ENCODE measurements at regions not wholly inside any gene's neighbourhood (a gene's known extent, or its start where the extent isn't known, plus 50 kb on each side); places are given as distances from the start of the nearest gene placed in this dataset.
"Not testable (repeated sequence)": the region's sequence is repeated elsewhere in the genome, so short reads cannot be mapped to it uniquely, and the experiment has no call there.

DNA sequence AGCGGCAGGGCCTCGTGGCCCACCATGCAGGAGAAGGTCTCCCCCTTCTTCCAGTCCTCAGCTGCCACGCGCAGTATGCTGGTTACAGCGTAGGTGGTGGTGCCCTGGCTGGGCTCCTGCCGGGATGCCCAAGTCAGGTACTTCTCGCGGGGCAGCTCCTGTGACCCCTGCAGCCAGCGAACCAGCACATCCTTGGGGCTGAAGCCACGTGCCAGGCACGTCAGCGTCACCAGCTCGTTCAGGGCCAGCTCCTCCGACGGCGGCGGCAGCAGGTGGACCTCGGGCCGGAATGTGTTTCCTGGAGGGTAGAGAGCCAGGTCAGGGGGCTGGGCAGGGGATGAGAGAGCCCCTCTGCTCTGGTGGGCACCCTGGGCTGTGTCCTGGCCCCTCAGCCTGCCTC is 60.7 kb downstream of the TMEM121 start:
- H4K91ac ChIP-seq (replicated peaks; ENCODE audit: insufficient read length, low read length); H3K4me1 ChIP-seq (replicated peaks in 1 of 4; ENCODE audit: control insufficient read depth in 3 of 4, insufficient read depth in 4 of 4, low read length in 3 of 4); H3K23ac ChIP-seq (ENCODE audit: insufficient read length); H3K14ac ChIP-seq (ENCODE audit: insufficient read length); H3K4ac ChIP-seq (replicated peaks; ENCODE audit: insufficient read length, low read depth, low read length); H4K5ac ChIP-seq (ENCODE audit: insufficient read length, low read depth, low read length); CTCF ChIA-PET (ENCODE audit: partially characterized antibody); FAIRE-seq; H3K36me3 ChIP-seq (ENCODE audit: control insufficient read depth in 2 of 4, insufficient read depth in 4 of 4, low read length in 3 of 4); H3K56ac ChIP-seq (replicated peaks; ENCODE audit: insufficient read length, low read depth, low read length); H3K27me3 ChIP-seq (replicated peaks in 1 of 4; ENCODE audit: control insufficient read depth in 3 of 4, extremely low read depth in 1 of 4, insufficient read depth in 3 of 4, low read length in 3 of 4); H3K4me3 ChIP-seq (ENCODE audit: extremely low read depth in 1 of 4, insufficient read depth in 2 of 4, low read depth in 3 of 4, low read length in 4 of 4); H2AK5ac ChIP-seq (ENCODE audit: low read depth, low read length); H3K9ac ChIP-seq (replicated peaks in 1 of 4; ENCODE audit: extremely low read depth in 1 of 4, low read depth in 3 of 4, low read length in 3 of 4); H3K27ac ChIP-seq (ENCODE audit: low read depth, low read length); H2BK5ac ChIP-seq (ENCODE audit: low read depth, low read length); DNase-seq (ENCODE audit: low read depth in 1 of 2, low spot score in 2 of 2); H4K20me1 ChIP-seq (replicated peaks in 1 of 2; ENCODE audit: control insufficient read depth in 1 of 2, insufficient read depth in 2 of 2, low read length in 2 of 2); H2BK15ac ChIP-seq (ENCODE audit: low read length); H2AFZ ChIP-seq (ENCODE audit: low read length); H3K18ac ChIP-seq (ENCODE audit: extremely low read depth, low read length); H3K79me1 ChIP-seq (ENCODE audit: low read depth, low read length); H3K4me2 ChIP-seq (ENCODE audit: insufficient read depth in 1 of 2, low read depth in 2 of 2, low read length in 2 of 2); H2BK20ac ChIP-seq (ENCODE audit: low read length); H4K8ac ChIP-seq (ENCODE audit: extremely low read depth, insufficient read depth, low read length); H2BK12ac ChIP-seq (ENCODE audit: low read depth, low read length); H2BK120ac ChIP-seq (replicated peaks; ENCODE audit: low read depth, low read length); POLR2A ChIA-PET (ENCODE audit: partially characterized antibody); H3K79me2 ChIP-seq (ENCODE audit: control insufficient read depth in 1 of 2, insufficient read depth in 2 of 2, low read length in 2 of 2); H3K23me2 ChIP-seq (ENCODE audit: low read depth, low read length): not testable (repeated sequence)
- peaks cover 23 to 82% of the 10 kb centered on the region in 2 experiments; a peak in 3 of 4 replicates for H3K9me3 ChIP-seq (ENCODE audit: insufficient read depth in 2 of 2, low read depth in 1 of 2, low read length in 1 of 2)
- 94% methylated on average over 7 of the region's 19 CpGs; no CpG with 5 or more reads in 1 of the 2 experiments for WGBS, 2 experiments (ENCODE audit: extremely low coverage in 1 of 2, insufficient coverage in 1 of 2, insufficient read length in 1 of 2, insufficient replicate concordance in 2 of 2, low coverage in 1 of 2, low lambda C conversion rate in 2 of 2, missing lambda C conversion rate in 1 of 2)

DNA sequence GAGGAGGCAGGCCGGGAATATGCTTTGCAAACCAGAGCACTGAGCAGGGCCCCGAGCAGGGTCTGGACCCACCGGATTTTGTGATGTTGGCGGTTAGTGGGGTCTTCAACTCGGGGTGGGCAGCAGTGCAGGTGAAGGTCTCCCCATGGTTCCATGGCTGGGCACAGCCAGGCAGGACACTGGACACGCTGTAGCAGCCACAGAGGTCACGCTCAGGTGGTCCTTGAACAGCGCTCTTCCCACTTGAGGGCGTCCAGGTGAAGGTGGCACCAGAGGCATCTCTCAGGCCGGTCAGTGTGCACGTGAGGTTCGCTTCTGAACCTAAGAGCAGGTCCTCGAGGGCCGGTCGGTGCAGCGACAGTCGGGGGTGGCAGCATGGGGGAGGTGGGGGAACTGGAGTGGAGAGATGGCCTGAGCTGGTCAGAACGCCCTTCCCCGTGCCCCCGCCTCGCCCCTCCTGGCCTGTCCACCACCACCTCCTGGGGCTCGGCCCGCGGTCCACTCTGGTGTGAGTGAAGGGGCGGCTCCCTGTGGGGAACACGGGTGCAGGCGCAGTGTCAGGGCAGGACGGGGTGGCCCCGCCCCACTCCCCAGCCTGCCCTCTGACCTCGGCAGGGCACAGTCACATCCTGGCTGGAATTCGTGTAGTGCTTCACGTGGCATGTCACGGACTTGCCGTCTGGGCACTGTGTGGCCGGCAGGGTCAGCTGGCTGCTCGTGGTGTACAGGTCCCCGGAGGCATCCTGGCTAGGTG is 61.3 kb downstream of the TMEM121 start:
- H3K79me2 ChIP-seq (ENCODE audit: control insufficient read depth in 1 of 2, insufficient read depth in 2 of 2, low read length in 2 of 2); H3K27ac ChIP-seq (ENCODE audit: low read depth, low read length); H2BK20ac ChIP-seq (ENCODE audit: low read length); H3K36me3 ChIP-seq (ENCODE audit: control insufficient read depth in 2 of 4, insufficient read depth in 4 of 4, low read length in 3 of 4); H3K56ac ChIP-seq (replicated peaks; ENCODE audit: insufficient read length, low read depth, low read length); POLR2A ChIA-PET (ENCODE audit: partially characterized antibody); H2AK5ac ChIP-seq (ENCODE audit: low read depth, low read length); H4K5ac ChIP-seq (ENCODE audit: insufficient read length, low read depth, low read length); H2BK15ac ChIP-seq (ENCODE audit: low read length); DNase-seq (ENCODE audit: low read depth in 1 of 2, low spot score in 2 of 2); H3K4ac ChIP-seq (replicated peaks; ENCODE audit: insufficient read length, low read depth, low read length); H3K27me3 ChIP-seq (replicated peaks in 1 of 4; ENCODE audit: control insufficient read depth in 3 of 4, extremely low read depth in 1 of 4, insufficient read depth in 3 of 4, low read length in 3 of 4); CTCF ChIA-PET (ENCODE audit: partially characterized antibody); H4K20me1 ChIP-seq (replicated peaks in 1 of 2; ENCODE audit: control insufficient read depth in 1 of 2, insufficient read depth in 2 of 2, low read length in 2 of 2); FAIRE-seq; H2BK12ac ChIP-seq (ENCODE audit: low read depth, low read length); H3K9ac ChIP-seq (replicated peaks in 1 of 4; ENCODE audit: extremely low read depth in 1 of 4, low read depth in 3 of 4, low read length in 3 of 4); H3K4me3 ChIP-seq (ENCODE audit: extremely low read depth in 1 of 4, insufficient read depth in 2 of 4, low read depth in 3 of 4, low read length in 4 of 4); H3K4me2 ChIP-seq (ENCODE audit: insufficient read depth in 1 of 2, low read depth in 2 of 2, low read length in 2 of 2); H3K23ac ChIP-seq (ENCODE audit: insufficient read length); H2BK120ac ChIP-seq (replicated peaks; ENCODE audit: low read depth, low read length); H4K91ac ChIP-seq (replicated peaks; ENCODE audit: insufficient read length, low read length); H3K14ac ChIP-seq (ENCODE audit: insufficient read length); H3K23me2 ChIP-seq (ENCODE audit: low read depth, low read length); H4K8ac ChIP-seq (ENCODE audit: extremely low read depth, insufficient read depth, low read length); H3K18ac ChIP-seq (ENCODE audit: extremely low read depth, low read length); H3K4me1 ChIP-seq (replicated peaks in 1 of 4; ENCODE audit: control insufficient read depth in 3 of 4, insufficient read depth in 4 of 4, low read length in 3 of 4); H3K79me1 ChIP-seq (ENCODE audit: low read depth, low read length); H2BK5ac ChIP-seq (ENCODE audit: low read depth, low read length); H2AFZ ChIP-seq (ENCODE audit: low read length): not testable (repeated sequence)
- 80% methylated on average over 19 of the region's 37 CpGs; no CpG with 5 or more reads in 1 of the 2 experiments for WGBS, 2 experiments (ENCODE audit: extremely low coverage in 1 of 2, insufficient coverage in 1 of 2, insufficient read length in 1 of 2, insufficient replicate concordance in 2 of 2, low coverage in 1 of 2, low lambda C conversion rate in 2 of 2, missing lambda C conversion rate in 1 of 2)
- peaks cover 20 to 82% of the 10 kb centered on the region in 2 experiments; a peak in 3 of 4 replicates for H3K9me3 ChIP-seq (ENCODE audit: insufficient read depth in 2 of 2, low read depth in 1 of 2, low read length in 1 of 2)

Data from H1 (cell line).